SH-SY5Y (cell line): ENCODE measurements at regions not wholly inside any gene's neighbourhood (a gene's known extent, or its start where the extent isn't known, plus 50 kb on each side); places are given as distances from the start of the nearest gene placed in this dataset.

Experiments
- GATA2 ChIP-seq: IDR thresholded peaks from 2 replicates; pipeline ENCODE4 v1.6.1; 2011; ENCODE audit warnings: mild to moderate bottlenecking, low read depth, low read length
- GATA3 ChIP-seq: IDR thresholded peaks from 2 replicates; pipeline ENCODE4 v1.6.1; 2011; ENCODE audit warnings: low read depth, mild to moderate bottlenecking, low read length, moderate library complexity

DNA sequence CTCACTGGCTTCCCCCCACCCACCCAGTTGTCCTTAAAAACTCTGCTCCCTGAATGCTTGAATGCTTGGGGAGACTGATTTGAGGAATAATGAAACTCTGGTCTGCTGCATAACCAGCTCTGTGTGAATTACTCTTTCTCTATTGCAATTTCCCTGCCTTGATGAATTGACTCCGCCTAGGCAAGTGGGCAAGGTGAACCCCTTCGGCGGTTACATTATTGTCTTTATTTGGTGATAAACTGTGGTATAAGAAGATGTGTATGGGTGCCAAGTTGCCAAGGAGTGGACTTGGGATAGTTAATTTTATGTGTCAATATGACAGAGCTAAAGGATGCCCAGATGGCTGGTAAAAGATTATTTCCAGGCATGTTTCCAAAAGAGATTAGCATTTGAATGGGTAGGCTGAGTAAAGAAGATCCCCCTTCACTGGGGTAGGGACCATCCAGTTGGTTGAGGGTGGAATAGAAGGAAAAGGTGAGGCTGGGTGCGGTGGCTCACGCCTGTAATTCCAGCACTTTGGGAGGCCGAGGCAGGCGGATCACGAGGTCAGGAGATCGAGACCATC, 98.5 kb upstream of the HAAO start:
- no peak for TF ChIP-seq GATA2
- TF ChIP-seq GATA3, result no peak
